ENCODE measurements at regions not wholly inside any gene's neighbourhood (a gene's known extent, or its start where the extent isn't known, plus 50 kb on each side); places are given as distances from the start of the nearest gene placed in this dataset.

- TF ChIP-seq, protein P1, sequence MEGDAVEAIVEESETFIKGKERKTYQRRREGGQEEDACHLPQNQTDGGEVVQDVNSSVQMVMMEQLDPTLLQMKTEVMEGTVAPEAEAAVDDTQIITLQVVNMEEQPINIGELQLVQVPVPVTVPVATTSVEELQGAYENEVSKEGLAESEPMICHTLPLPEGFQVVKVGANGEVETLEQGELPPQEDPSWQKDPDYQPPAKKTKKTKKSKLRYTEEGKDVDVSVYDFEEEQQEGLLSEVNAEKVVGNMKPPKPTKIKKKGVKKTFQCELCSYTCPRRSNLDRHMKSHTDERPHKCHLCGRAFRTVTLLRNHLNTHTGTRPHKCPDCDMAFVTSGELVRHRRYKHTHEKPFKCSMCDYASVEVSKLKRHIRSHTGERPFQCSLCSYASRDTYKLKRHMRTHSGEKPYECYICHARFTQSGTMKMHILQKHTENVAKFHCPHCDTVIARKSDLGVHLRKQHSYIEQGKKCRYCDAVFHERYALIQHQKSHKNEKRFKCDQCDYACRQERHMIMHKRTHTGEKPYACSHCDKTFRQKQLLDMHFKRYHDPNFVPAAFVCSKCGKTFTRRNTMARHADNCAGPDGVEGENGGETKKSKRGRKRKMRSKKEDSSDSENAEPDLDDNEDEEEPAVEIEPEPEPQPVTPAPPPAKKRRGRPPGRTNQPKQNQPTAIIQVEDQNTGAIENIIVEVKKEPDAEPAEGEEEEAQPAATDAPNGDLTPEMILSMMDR (IDR thresholded peaks at IDR 0.05; ENCODE audit: borderline replicate concordance, extremely low read depth, low read length, poor library complexity, severe bottlenecking): no peak
- no peak for TF ChIP-seq EZH2 (IDR thresholded peaks at IDR 0.05; ENCODE audit: borderline replicate concordance, low read depth, low read length, severe bottlenecking)
- ATAC-seq (ENCODE audit: insufficient read depth, low read depth): no peak
- Histone ChIP-seq H3K36me3 (ENCODE audit: insufficient read depth, low read length) (no peaks in the 10 kb centered on the region), H2AFZ (ENCODE audit: low read depth, low read length) (no peak overlapping the region), H3K4me3 (ENCODE audit: low read depth in 1 of 2, low read length in 2 of 2) (no peak overlapping the region), H3K27ac (ENCODE audit: low read length) (no peak overlapping the region), H3K27me3 (ENCODE audit: insufficient read depth, low read length, poor library complexity) (no peaks in the 10 kb centered on the region), H3K4me2 (ENCODE audit: insufficient read depth, low read length) (no peak overlapping the region), H4K20me1 (ENCODE audit: insufficient read depth, low read length) (no peaks in the 10 kb centered on the region), H3K9me3 (ENCODE audit: insufficient read depth, low read length, severe bottlenecking) (peaks cover 3% of the 10 kb centered on the region), H3K79me2 (ENCODE audit: insufficient read depth, low read length) (no peaks in the 10 kb centered on the region), H3K9ac (ENCODE audit: low read depth, low read length) (no peak overlapping the region), H3K4me1 (ENCODE audit: insufficient read depth, low read length) (no peaks in the 10 kb centered on the region)
- DNase-seq: no peak
These were observed 249.9 kb upstream of the RBBP8 start for GRCh38 chr18:22683196-22683676.

DNA sequence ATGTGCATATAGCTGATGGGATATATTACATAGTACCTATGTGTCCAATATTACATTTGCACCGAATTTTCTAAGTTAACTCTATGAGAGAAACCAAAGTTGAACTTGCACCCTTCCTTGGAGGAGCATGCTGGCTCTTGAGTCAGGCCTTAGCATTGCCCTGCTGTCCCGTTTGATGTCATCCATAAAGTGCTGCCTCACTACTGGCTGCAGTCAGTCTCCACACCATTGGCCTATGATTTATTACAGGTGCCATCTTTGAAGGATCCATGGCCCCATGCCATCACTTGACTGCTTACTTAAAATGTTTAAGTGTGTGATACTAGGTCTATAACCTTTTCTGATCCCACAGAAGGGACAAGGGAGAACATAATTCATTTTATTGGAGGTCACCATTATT lies 249.3 kb upstream of the RBBP8 start:
- no peak overlapping the region for H3K4me3 ChIP-seq (ENCODE audit: low read depth in 1 of 2, low read length in 2 of 2)
- TF ChIP-seq, protein P1 (IDR thresholded peaks at IDR 0.05; ENCODE audit: borderline replicate concordance, extremely low read depth, low read length, poor library complexity, severe bottlenecking): no peak
- no peak for TF ChIP-seq EZH2 (IDR thresholded peaks at IDR 0.05; ENCODE audit: borderline replicate concordance, low read depth, low read length, severe bottlenecking)
- H3K4me2 ChIP-seq (ENCODE audit: insufficient read depth, low read length): no peak overlapping the region
- no peak for DNase-seq
- no peak for ATAC-seq (ENCODE audit: insufficient read depth, low read depth)
- no peaks in the 10 kb centered on the region for H3K36me3 ChIP-seq (ENCODE audit: insufficient read depth, low read length)
- H4K20me1 ChIP-seq (ENCODE audit: insufficient read depth, low read length): no peaks in the 10 kb centered on the region
- H3K9ac ChIP-seq (ENCODE audit: low read depth, low read length): no peak overlapping the region
- H3K27ac ChIP-seq (ENCODE audit: low read length): no peak overlapping the region
- H3K9me3 ChIP-seq (ENCODE audit: insufficient read depth, low read length, severe bottlenecking): peaks cover 3% of the 10 kb centered on the region
- no peaks in the 10 kb centered on the region for H3K27me3 ChIP-seq (ENCODE audit: insufficient read depth, low read length, poor library complexity)
- H2AFZ ChIP-seq (ENCODE audit: low read depth, low read length): no peak overlapping the region
- no peaks in the 10 kb centered on the region for H3K4me1 ChIP-seq (ENCODE audit: insufficient read depth, low read length)
- H3K79me2 ChIP-seq (ENCODE audit: insufficient read depth, low read length): no peaks in the 10 kb centered on the region

- Histone ChIP-seq H3K9ac (ENCODE audit: low read depth, low read length) (no peak overlapping the region), H3K27ac (ENCODE audit: low read length) (no peak overlapping the region), H3K9me3 (ENCODE audit: insufficient read depth, low read length, severe bottlenecking) (peaks cover 3% of the 10 kb centered on the region), H3K36me3 (ENCODE audit: insufficient read depth, low read length) (no peaks in the 10 kb centered on the region), H3K4me1 (ENCODE audit: insufficient read depth, low read length) (no peaks in the 10 kb centered on the region), H3K4me2 (ENCODE audit: insufficient read depth, low read length) (no peak overlapping the region), H3K79me2 (ENCODE audit: insufficient read depth, low read length) (no peaks in the 10 kb centered on the region), H4K20me1 (ENCODE audit: insufficient read depth, low read length) (no peaks in the 10 kb centered on the region), H3K4me3 (ENCODE audit: low read depth in 1 of 2, low read length in 2 of 2) (no peak overlapping the region), H2AFZ (ENCODE audit: low read depth, low read length) (no peak overlapping the region), H3K27me3 (ENCODE audit: insufficient read depth, low read length, poor library complexity) (no peaks in the 10 kb centered on the region)
- no peak for TF ChIP-seq EZH2 (IDR thresholded peaks at IDR 0.05; ENCODE audit: borderline replicate concordance, low read depth, low read length, severe bottlenecking)
- TF ChIP-seq, protein P1 (IDR thresholded peaks at IDR 0.05; ENCODE audit: borderline replicate concordance, extremely low read depth, low read length, poor library complexity, severe bottlenecking): no peak
- no peak for DNase-seq
- ATAC-seq (ENCODE audit: insufficient read depth, low read depth): no peak
These were observed 248.9 kb upstream of the RBBP8 start for GRCh38 chr18:22684268-22684667.

DNA sequence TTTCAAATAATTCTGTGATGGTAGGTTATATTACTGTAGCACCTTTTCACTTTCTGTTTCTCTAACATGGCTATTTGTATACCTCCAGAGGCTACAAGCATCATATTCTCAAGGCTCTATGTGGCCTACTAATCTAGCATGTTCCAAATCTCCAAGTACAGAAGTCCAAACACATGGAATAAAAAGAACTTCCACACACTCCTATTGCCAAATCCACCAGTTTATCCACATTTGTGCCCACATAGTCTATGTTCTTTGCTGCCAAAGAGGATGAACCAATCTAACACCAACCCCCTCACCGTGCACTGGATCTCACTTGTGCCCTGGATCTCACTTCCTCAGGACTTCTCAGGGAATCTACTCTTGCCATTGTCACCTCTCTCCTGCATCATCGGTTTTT lies 247.3 kb upstream of the RBBP8 start:
- H3K4me1 ChIP-seq (ENCODE audit: insufficient read depth, low read length): no peaks in the 10 kb centered on the region
- no peak for TF ChIP-seq EZH2 (IDR thresholded peaks at IDR 0.05; ENCODE audit: borderline replicate concordance, low read depth, low read length, severe bottlenecking)
- TF ChIP-seq, protein P1 (IDR thresholded peaks at IDR 0.05; ENCODE audit: borderline replicate concordance, extremely low read depth, low read length, poor library complexity, severe bottlenecking): no peak
- DNase-seq: no peak
- H3K36me3 ChIP-seq (ENCODE audit: insufficient read depth, low read length): no peaks in the 10 kb centered on the region
- no peak overlapping the region for H3K27ac ChIP-seq (ENCODE audit: low read length)
- no peak for ATAC-seq (ENCODE audit: insufficient read depth, low read depth)
- H3K4me2 ChIP-seq (ENCODE audit: insufficient read depth, low read length): no peak overlapping the region
- no peak overlapping the region for H2AFZ ChIP-seq (ENCODE audit: low read depth, low read length)
- H3K9ac ChIP-seq (ENCODE audit: low read depth, low read length): no peak overlapping the region
- H3K79me2 ChIP-seq (ENCODE audit: insufficient read depth, low read length): no peaks in the 10 kb centered on the region
- H3K4me3 ChIP-seq (ENCODE audit: low read depth in 1 of 2, low read length in 2 of 2): no peak overlapping the region
- H4K20me1 ChIP-seq (ENCODE audit: insufficient read depth, low read length): no peaks in the 10 kb centered on the region
- H3K9me3 ChIP-seq (ENCODE audit: insufficient read depth, low read length, severe bottlenecking): peaks cover 3% of the 10 kb centered on the region
- H3K27me3 ChIP-seq (ENCODE audit: insufficient read depth, low read length, poor library complexity): no peaks in the 10 kb centered on the region

Measured in DND-41 (cell line).